Stomach (tissue), 4 donors: ENCODE measurements at regions not wholly inside any gene's neighbourhood (a gene's known extent, or its start where the extent isn't known, plus 50 kb on each side); places are given as distances from the start of the nearest gene placed in this dataset.

Experiments
- CTCF ChIP-seq, 7 experiments: fragments of 450-650 bp in 4 of 7; fragments of 200-600 bp in 3 of 7; sonication (generic) in 3 of 7; IDR thresholded peaks; one replicate each; pipeline ENCODE4 v1.5.1; 2016 to 2019; ENCODE audit warnings: antibody characterized with exemption in 7 of 7, control low read depth in 2 of 7, mild to moderate bottlenecking in 1 of 7
- EP300 ChIP-seq: sonication (generic); formaldehyde crosslinking; IDR thresholded peaks from one replicate; pipeline ENCODE4 v1.6.1; 2017; ENCODE audit warnings: antibody characterized with exemption

- TF ChIP-seq CTCF (IDR thresholded peaks at IDR 0.05) (no peak), EP300 (no peak)
Measured at GRCh38 chr1:29520571-29521437, 284.5 kb downstream of the PTPRU start.
